ENCODE measurements at regions not wholly inside any gene's neighbourhood (a gene's known extent, or its start where the extent isn't known, plus 50 kb on each side); places are given as distances from the start of the nearest gene placed in this dataset.

DNA sequence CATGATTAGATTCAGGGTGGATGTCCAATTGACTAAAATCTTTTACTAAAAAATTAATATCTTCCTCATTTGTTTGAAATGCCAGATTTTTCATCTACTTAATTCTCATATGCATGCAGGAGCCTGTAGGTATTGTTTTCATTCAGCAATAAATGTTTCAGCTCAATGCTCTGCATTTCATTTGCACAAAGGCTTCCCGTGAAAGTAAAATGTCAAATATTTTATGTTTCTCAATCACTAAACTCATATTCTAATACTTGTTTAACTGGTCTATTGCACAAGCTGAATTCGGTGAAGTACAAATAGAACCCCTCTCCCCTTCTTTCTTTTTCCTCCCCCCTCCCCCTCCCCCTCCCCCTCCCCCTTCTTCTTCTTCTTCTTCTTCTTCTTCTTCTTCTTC lies 175.9 kb downstream of the MCHR2 start:
- no peak for TF ChIP-seq FOXM1 (IDR thresholded peaks at IDR 0.05; ENCODE audit: low read depth)
- no peak for TF ChIP-seq TAF1 (IDR thresholded peaks at IDR 0.05; ENCODE audit: borderline replicate concordance, low read depth, low read length)
- TF ChIP-seq CTCF (IDR thresholded peaks at IDR 0.05): no peak

Measured in SK-N-SH (cell line).